Heart right ventricle (tissue), 16 donors: ENCODE measurements at regions not wholly inside any gene's neighbourhood (a gene's known extent, or its start where the extent isn't known, plus 50 kb on each side); places are given as distances from the start of the nearest gene placed in this dataset.

Experiments used
- ATAC-seq, 8 donors: fragments of 200-7000 bp; cut with Tn5 transposase; one replicate each; pipeline ENCODE4 v1.9.1; 2020; ENCODE audit warnings: mild to moderate bottlenecking in 8 of 8, moderate library complexity in 8 of 8, moderate number of reproducible peaks in 1 of 8
- DNase-seq, 2 donors: peaks; one replicate each; pipeline ENCODE4 v3.0.0-alpha.2; 2020
- H3K27ac ChIP-seq, 10 donors: fragments of 200-600 bp; sonication (generic) in 2 of 10; one replicate each; pipeline versions ENCODE4 v1.5.0 to v1.8.0; 2020 to 2022; ENCODE audit warnings: mild to moderate bottlenecking in 3 of 10
- H3K27me3 ChIP-seq, 7 donors: fragments of 200-600 bp; one replicate each; pipeline ENCODE4 v1.8.0; 2021 to 2022; ENCODE audit warnings: mild to moderate bottlenecking in 2 of 7
- H3K36me3 ChIP-seq, 9 donors: fragments of 200-600 bp; sonication (generic) in 1 of 9; one replicate each; pipeline versions ENCODE4 v1.5.0 to v1.8.0; 2020 to 2022; ENCODE audit warnings: mild to moderate bottlenecking in 2 of 9
- H3K4me1 ChIP-seq, 9 donors: fragments of 200-600 bp; sonication (generic) in 1 of 9; one replicate each; pipeline versions ENCODE4 v1.5.0 to v1.8.0; 2020 to 2022; ENCODE audit warnings: mild to moderate bottlenecking in 4 of 9
- H3K4me3 ChIP-seq, 10 donors: fragments of 200-600 bp; sonication (generic) in 2 of 10; one replicate each; pipeline versions ENCODE4 v1.5.0 to v1.8.0; 2020 to 2022; ENCODE audit warnings: mild to moderate bottlenecking in 7 of 10, moderate library complexity in 2 of 10
- H3K9me3 ChIP-seq, 11 donors: fragments of 200-600 bp in 10 of 11; sonication (generic) in 2 of 11; one replicate each; pipeline versions ENCODE4 v1.5.0 to v1.8.0; 2013 to 2022; ENCODE audit warnings: mild to moderate bottlenecking in 2 of 11, control low read depth in 1 of 11, moderate library complexity in 1 of 11
- WGBS, 2 donors: extraction: QIAGEN DNeasy Blood & Tissue Kit; methylation state at CpG; one replicate each; pipeline ENCODE4 v1.1.7; 2013; ENCODE audit warnings: inconsistent platforms in 1 of 2; 5-methylcytosine and 5-hydroxymethylcytosine counted together
- intact Hi-C, 10 donors: fragments of 100-400 bp; cut with DNase I; formaldehyde crosslinking; loops; one replicate each; pipeline versions ENCODE4 v1.11.1 to v1.14.2; 2022
- TF ChIP-seq, protein P1 (sequence below), 9 donors: fragments of 200-600 bp; sonication (generic) in 2 of 9; IDR thresholded peaks; one replicate each; pipeline versions ENCODE4 v1.5.0 to v1.8.0; 2021 to 2022; ENCODE audit warnings: antibody characterized with exemption in 9 of 9, mild to moderate bottlenecking in 5 of 9, moderate library complexity in 1 of 9
- donor health status: Arrhythmogenic right ventricular cardiomyopathy.
- donor health status: ischemic (EF 13 %, LVEDD 7.1; RV severe dilation, severe dysfunction).
- donor health status: healthy with polysubstance abuse.
- donor health status: DM: no; HTN: yes; CAD: no.
- donor health status: DM: no; HTN: no; CAD: no.
- donor health status: ischemic (EF 25% LVEDD 6.9; RV normal size, moderate dysfunction).
- donor health status: ischemic (EF 25% LVEDD 5.7; RV mildly dilated, moderate dysfunction).
- donor health status: healthy.
- donor health status: DM: yes; HTN: yes; CAD: no.
- donor health status: Ischemic cardiomyopathy.
- donor health status: ischemic (EF 35%, LVEDD 5.7; RV mildly dilated, moderate dysfunction).
- donor health status: nonischemic (EF 11% LVEDD 7.7; RV severe dilation, severe dysfunction).
- donor health status: DM: yes; HTN: yes; CAD: no.
- donor health status: PGD.
- donor health status: ischemic (EF 29% LVEDD 5.4; RV normal size, mild dysfunction).
- donor health status: nonischemic (EF 23%, LVEDD 6.1; RV moderate dilation, normal function).

DNA sequence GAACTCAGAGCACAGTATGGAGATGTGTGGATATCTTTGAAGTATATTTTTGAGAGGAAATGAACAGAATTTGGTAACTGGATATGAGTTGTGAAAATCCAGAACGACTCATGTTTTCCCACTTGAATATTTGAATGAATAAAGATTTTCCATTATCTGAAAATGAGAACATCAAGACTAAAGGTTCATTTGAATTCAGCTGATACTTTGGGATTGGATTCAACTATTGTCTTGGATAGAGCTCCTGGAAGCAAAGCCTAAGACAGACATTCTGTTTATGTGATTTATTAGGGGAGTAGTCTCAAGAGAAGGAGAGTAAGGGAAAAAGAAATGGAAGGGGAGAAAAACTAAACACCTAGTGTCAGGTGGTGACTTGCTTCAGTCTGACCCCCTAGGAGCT is 256.0 kb upstream of the LYPLAL1 start:
- Histone ChIP-seq H3K27me3 (no peaks in the 10 kb centered on the region), H3K4me1 (no peaks in the 10 kb centered on the region), H3K36me3 (no peaks in the 10 kb centered on the region), H3K27ac (no peak overlapping the region), H3K9me3 (no peaks in the 10 kb centered on the region), H3K4me3 (no peak overlapping the region)
- TF ChIP-seq, protein P1, sequence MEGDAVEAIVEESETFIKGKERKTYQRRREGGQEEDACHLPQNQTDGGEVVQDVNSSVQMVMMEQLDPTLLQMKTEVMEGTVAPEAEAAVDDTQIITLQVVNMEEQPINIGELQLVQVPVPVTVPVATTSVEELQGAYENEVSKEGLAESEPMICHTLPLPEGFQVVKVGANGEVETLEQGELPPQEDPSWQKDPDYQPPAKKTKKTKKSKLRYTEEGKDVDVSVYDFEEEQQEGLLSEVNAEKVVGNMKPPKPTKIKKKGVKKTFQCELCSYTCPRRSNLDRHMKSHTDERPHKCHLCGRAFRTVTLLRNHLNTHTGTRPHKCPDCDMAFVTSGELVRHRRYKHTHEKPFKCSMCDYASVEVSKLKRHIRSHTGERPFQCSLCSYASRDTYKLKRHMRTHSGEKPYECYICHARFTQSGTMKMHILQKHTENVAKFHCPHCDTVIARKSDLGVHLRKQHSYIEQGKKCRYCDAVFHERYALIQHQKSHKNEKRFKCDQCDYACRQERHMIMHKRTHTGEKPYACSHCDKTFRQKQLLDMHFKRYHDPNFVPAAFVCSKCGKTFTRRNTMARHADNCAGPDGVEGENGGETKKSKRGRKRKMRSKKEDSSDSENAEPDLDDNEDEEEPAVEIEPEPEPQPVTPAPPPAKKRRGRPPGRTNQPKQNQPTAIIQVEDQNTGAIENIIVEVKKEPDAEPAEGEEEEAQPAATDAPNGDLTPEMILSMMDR (IDR thresholded peaks at IDR 0.05): no peak
- intact Hi-C loops: no loop called here
- ATAC-seq (no peak), DNase-seq (no peak)
- 59 to 72% methylated on average over 1 of the region's 1 CpG for WGBS, 2 donors

DNA sequence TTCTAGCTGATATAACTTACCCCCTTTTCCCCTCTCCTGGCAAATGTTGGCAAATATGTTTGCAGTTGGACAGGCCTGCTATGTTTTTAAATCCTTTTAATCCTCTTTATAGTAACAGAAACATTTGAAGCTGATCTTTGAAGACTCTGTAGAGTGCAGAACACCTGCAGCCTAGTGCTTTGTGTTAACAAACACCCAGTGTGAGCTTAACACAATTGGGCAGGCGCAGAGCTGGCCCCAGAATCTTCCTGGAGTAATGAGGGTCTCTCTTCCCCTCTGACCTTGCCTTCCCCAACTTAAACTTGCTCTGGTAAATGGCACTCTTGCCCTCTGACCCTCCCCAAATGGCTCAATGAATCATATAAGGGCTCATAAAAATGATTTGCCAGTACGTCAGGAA is 247.9 kb upstream of the LYPLAL1 start:
- Histone ChIP-seq H3K27ac (no peak overlapping the region), H3K4me1 (peaks cover 0 to 4% (median 0%) of the 10 kb centered on the region in 9 donors), H3K9me3 (no peaks in the 10 kb centered on the region), H3K4me3 (no peak overlapping the region), H3K27me3 (no peaks in the 10 kb centered on the region), H3K36me3 (no peaks in the 10 kb centered on the region)
- intact Hi-C loops: no loop called here
- ATAC-seq: no peak
- DNase-seq: no peak
- TF ChIP-seq, protein P1 (IDR thresholded peaks at IDR 0.05): no peak
- 92% methylated on average over 2 of the region's 2 CpGs for WGBS, 2 donors

DNA sequence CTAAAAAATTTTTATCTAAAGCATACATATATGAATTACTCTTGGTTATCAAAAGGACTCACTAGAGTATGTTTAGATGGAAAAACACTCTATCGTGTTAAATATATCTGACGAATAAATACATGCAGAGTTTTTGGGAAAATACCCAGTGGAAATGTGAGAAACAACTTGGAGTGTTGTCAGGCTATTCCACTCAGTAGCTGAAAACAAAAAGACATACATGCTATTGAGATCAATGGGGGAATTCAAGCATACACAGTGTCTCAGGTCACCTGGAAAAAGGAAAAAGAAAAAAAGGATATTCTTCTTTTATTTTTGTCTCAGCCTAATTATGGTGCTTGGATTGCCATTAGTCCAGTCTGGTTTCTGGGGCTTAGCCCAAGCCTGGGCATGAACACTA is 247.0 kb upstream of the LYPLAL1 start:
- 91 to 97% methylated on average over 2 of the region's 2 CpGs for WGBS, 2 donors
- H3K9me3 ChIP-seq: no peaks in the 10 kb centered on the region
- peaks cover 0 to 10% (median 0%) of the 10 kb centered on the region in 9 donors for H3K4me1 ChIP-seq
- no peak overlapping the region for H3K27ac ChIP-seq
- H3K4me3 ChIP-seq: no peak overlapping the region
- no peaks in the 10 kb centered on the region for H3K36me3 ChIP-seq
- no peaks in the 10 kb centered on the region for H3K27me3 ChIP-seq
- TF ChIP-seq, protein P1 (IDR thresholded peaks at IDR 0.05): no peak
- intact Hi-C loops: no loop called here
- no peak for DNase-seq
- no peak for ATAC-seq

DNA sequence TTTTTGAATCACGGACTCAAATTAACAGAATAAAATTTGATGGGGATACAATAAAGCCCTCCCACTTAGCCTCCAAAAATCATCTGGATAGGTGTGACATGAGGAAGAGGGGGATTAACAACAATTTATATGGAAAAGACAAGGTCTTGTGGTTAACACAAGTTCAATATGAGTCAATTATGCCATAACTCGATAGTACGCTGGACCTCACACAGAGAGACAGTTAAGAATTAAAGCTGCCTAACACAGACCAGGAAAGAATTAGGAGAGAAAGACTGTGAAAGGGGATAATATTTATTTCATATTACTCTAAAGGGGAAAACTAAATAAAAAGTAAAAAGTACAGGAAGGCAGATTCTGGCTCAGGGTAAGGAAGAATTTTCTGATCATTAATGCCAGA is 243.7 kb upstream of the LYPLAL1 start:
- intact Hi-C loops: no loop called here
- no peaks in the 10 kb centered on the region for H3K36me3 ChIP-seq
- H3K4me1 ChIP-seq: peaks cover 0 to 10% (median 0%) of the 10 kb centered on the region in 9 donors
- H3K27ac ChIP-seq: no peak overlapping the region
- H3K9me3 ChIP-seq: peaks cover 0 to 7% (median 0%) of the 10 kb centered on the region in 11 donors
- TF ChIP-seq, protein P1 (IDR thresholded peaks at IDR 0.05): no peak
- H3K27me3 ChIP-seq: no peaks in the 10 kb centered on the region
- DNase-seq (no peak), ATAC-seq (no peak)
- 89 to 94% methylated on average over 3 of the region's 3 CpGs for WGBS, 2 donors
- H3K4me3 ChIP-seq: no peak overlapping the region
